ENCODE measurements at regions not wholly inside any gene's neighbourhood (a gene's known extent, or its start where the extent isn't known, plus 50 kb on each side); places are given as distances from the start of the nearest gene placed in this dataset.

- no peak for DNase-seq
- H3K9me3 Mint-ChIP-seq: peaks cover 5% of the 10 kb centered on the region
- no peak overlapping the region for H3K4me3 Mint-ChIP-seq
- H3K27me3 Mint-ChIP-seq: peaks cover 35% of the 10 kb centered on the region
- no peak overlapping the region for H3K27ac Mint-ChIP-seq
- H3K36me3 Mint-ChIP-seq (ENCODE audit: low read depth): no peaks in the 10 kb centered on the region
- H3K4me1 Mint-ChIP-seq (ENCODE audit: low read depth): no peaks in the 10 kb centered on the region
Measured at GRCh38 chr22:27669798-27670599, 131.6 kb downstream of the MN1 start.

DNA sequence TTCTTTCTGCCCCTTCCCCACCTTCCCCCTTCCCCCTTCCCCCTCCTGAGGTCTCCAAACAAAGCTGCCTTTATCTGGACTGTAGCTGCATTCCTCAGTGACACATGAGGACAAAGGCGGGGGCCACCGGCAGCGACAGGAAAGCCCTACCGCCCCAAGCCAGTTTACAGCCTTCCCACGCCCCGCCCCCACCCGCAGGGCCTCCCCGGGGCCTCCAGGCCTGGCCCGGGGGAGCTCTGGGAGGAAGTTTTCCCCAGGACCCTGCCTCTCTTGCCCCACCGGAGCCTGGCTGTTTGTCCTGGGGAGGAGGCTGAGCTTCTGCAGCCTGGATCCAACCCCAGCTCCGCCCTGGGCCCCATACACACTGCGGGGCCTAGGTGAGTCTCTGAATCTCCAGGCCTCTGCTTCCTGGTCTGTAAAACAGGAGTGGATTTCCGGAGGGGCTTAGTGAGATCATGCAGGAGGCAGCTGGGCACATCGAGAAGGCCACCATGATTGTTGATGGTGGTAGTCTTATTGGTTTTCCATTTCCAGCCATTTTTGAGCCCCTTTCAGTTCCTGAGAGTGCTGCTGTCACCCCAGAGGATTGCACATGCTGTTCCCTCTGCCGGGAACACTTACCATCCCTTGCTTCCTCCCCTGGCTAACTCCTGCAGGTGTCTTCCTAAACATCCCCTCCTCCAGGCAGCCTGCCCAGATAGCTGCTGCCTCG, 130.7 kb downstream of the MN1 start:
- DNase-seq: no peak
- Mint-ChIP-seq H3K4me3 (no peak overlapping the region), H3K36me3 (ENCODE audit: low read depth) (no peaks in the 10 kb centered on the region), H3K27ac (no peak overlapping the region), H3K9me3 (peaks cover 5% of the 10 kb centered on the region), H3K27me3 (peaks cover 43% of the 10 kb centered on the region), H3K4me1 (ENCODE audit: low read depth) (no peaks in the 10 kb centered on the region)

DNA sequence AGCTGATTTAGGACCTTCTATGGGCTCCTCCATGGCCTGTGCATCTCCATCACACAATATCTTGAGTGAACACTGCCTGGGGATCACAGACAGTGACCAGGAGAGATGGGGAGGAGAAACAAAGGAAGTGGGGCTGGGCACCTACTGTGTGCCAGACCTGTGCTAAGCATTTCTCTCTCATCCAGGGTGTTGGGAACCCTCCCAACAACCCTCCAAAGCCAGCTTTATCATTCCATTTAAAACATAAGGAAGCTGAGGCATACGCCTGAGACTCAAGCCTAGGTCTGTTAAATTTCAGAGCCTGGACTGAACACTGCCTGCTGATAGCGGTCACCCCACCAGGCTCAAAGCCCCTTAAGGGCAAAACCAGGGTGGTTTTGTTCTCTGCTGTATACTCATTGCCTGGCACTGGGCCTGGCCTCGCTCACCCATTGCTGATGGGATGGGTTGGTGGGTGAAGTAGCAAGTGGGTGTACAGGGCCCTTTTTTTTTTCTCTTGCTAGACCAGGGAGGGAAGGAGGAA, 130.1 kb downstream of the MN1 start:
- DNase-seq: no peak
- Mint-ChIP-seq H3K9me3 (peaks cover 2% of the 10 kb centered on the region), H3K36me3 (ENCODE audit: low read depth) (no peaks in the 10 kb centered on the region), H3K27me3 (peaks cover 45% of the 10 kb centered on the region), H3K27ac (no peak overlapping the region), H3K4me1 (ENCODE audit: low read depth) (no peaks in the 10 kb centered on the region), H3K4me3 (no peak overlapping the region)

- H3K27me3 Mint-ChIP-seq: peaks cover 48% of the 10 kb centered on the region
- H3K4me1 Mint-ChIP-seq (ENCODE audit: low read depth): no peaks in the 10 kb centered on the region
Measured at GRCh38 chr22:27672721-27673418, 128.7 kb downstream of the MN1 start.

DNA sequence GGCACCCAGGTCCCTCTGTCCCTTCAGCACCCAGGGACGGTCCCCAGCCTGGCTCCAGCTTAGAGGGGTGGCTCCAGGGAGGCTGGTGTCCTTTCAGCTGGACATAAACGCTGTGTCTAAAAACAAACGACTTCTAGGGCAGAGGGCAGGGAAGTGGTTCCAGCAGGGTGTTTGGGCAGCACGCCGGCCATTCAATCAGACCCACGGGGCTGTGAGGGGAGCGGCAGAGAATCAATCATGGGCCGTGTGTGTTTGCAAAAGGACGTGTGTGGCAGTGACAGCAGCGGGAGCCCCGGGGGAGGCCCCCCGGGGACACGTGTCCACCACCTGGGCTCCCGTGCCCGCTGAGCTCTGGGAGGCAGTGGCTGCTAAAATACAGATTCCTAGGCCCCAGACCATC, 127.7 kb downstream of the MN1 start:
- H3K9me3 Mint-ChIP-seq: no peaks in the 10 kb centered on the region
- H3K27me3 Mint-ChIP-seq: peaks cover 41% of the 10 kb centered on the region
- H3K4me1 Mint-ChIP-seq (ENCODE audit: low read depth): no peaks in the 10 kb centered on the region
- no peaks in the 10 kb centered on the region for H3K36me3 Mint-ChIP-seq (ENCODE audit: low read depth)
- DNase-seq: no peak
- H3K27ac Mint-ChIP-seq: no peak overlapping the region
- H3K4me3 Mint-ChIP-seq: no peak overlapping the region

More at GRCh38 chr22:27672721-27673418, 128.7 kb downstream of the MN1 start:
- Mint-ChIP-seq H3K36me3 (ENCODE audit: low read depth) (no peaks in the 10 kb centered on the region), H3K9me3 (no peaks in the 10 kb centered on the region), H3K4me3 (no peak overlapping the region), H3K27ac (no peak overlapping the region)
- DNase-seq: no peak

DNA sequence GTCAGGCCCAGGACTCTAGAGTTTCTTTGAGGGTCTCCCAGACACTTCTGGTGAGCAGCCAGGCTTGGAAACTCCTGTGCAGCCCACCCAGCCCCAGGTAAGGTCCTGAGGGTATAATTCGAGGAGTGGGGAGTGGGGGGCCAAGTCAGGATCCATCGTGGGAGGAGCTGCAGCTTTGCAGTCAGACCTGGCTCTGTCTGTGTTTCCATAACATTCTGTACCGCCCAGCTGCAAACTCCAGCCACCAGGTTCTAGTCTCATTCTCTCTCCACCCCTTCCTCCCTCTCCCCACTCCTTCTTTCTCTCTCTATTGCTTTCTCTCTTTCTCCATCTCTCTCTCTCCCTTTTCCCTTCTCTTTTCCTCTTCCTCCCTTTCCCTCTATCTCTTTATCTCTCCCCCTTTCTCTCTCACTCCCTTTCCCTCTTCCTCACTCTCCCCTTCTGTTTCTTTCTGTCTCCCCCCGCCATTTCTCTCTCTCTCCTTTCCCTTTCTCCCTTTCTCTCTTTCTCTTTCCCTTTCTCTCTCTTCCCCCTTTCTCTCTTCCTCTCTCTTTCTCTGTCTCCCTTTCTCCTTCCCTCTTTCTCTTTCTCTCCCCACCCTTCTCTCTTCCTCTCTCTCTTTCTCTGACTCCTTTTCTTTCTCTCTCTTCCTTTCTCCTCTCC, 127.2 kb downstream of the MN1 start:
- no peaks in the 10 kb centered on the region for H3K4me1 Mint-ChIP-seq (ENCODE audit: low read depth)
- peaks cover 35% of the 10 kb centered on the region for H3K27me3 Mint-ChIP-seq
- DNase-seq: no peak
- no peaks in the 10 kb centered on the region for H3K9me3 Mint-ChIP-seq
- no peak overlapping the region for H3K4me3 Mint-ChIP-seq
- no peak overlapping the region for H3K27ac Mint-ChIP-seq
- H3K36me3 Mint-ChIP-seq (ENCODE audit: low read depth): no peaks in the 10 kb centered on the region

GRCh38 chr22:27676545-27677213, 124.9 kb downstream of the MN1 start:
- no peaks in the 10 kb centered on the region for H3K4me1 Mint-ChIP-seq (ENCODE audit: low read depth)
- H3K9me3 Mint-ChIP-seq: no peaks in the 10 kb centered on the region
- H3K27me3 Mint-ChIP-seq: peaks cover 19% of the 10 kb centered on the region
- no peak for DNase-seq
- H3K4me3 Mint-ChIP-seq: no peak overlapping the region
- H3K36me3 Mint-ChIP-seq (ENCODE audit: low read depth): no peaks in the 10 kb centered on the region
- no peak overlapping the region for H3K27ac Mint-ChIP-seq

- no peaks in the 10 kb centered on the region for H3K9me3 Mint-ChIP-seq
- no peaks in the 10 kb centered on the region for H3K4me1 Mint-ChIP-seq (ENCODE audit: low read depth)
- peaks cover 19% of the 10 kb centered on the region for H3K27me3 Mint-ChIP-seq
- no peak overlapping the region for H3K4me3 Mint-ChIP-seq
- DNase-seq: no peak
- no peaks in the 10 kb centered on the region for H3K36me3 Mint-ChIP-seq (ENCODE audit: low read depth)
- H3K27ac Mint-ChIP-seq: no peak overlapping the region
Measured at GRCh38 chr22:27677905-27678458, 123.6 kb downstream of the MN1 start.

GRCh38 chr22:27679176-27679575, 122.4 kb downstream of the MN1 start:
- H3K27ac Mint-ChIP-seq: no peak overlapping the region
- DNase-seq: no peak
- H3K4me3 Mint-ChIP-seq: no peak overlapping the region
- H3K27me3 Mint-ChIP-seq: peaks cover 19% of the 10 kb centered on the region
- no peaks in the 10 kb centered on the region for H3K4me1 Mint-ChIP-seq (ENCODE audit: low read depth)
- H3K9me3 Mint-ChIP-seq: no peaks in the 10 kb centered on the region
- H3K36me3 Mint-ChIP-seq (ENCODE audit: low read depth): no peaks in the 10 kb centered on the region

- Mint-ChIP-seq H3K4me1 (ENCODE audit: low read depth) (no peaks in the 10 kb centered on the region), H3K36me3 (ENCODE audit: low read depth) (no peaks in the 10 kb centered on the region), H3K27ac (no peak overlapping the region), H3K9me3 (no peaks in the 10 kb centered on the region), H3K4me3 (no peak overlapping the region), H3K27me3 (peaks cover 19% of the 10 kb centered on the region)
- DNase-seq: no peak
Measured at GRCh38 chr22:27679693-27680488, 121.7 kb downstream of the MN1 start.

DNA sequence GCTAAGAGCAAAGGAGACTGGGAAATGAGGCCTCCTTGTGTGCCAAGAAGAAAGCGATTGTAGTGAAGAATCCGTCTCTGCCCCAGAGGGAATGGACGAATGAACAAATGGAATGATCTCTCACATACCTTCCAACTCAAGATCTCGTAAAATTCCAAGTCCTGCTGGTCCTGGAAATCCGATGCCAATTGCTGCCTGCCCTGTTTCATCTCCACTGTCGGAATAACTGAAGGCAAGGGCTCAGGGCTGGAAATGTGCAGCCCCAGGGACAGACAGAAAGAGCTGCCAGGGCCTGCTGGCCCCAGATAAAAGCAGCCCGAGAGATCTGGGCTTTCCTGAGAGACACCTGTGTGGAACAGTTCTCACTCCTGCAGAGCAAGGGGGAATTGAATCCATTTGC, 120.9 kb downstream of the MN1 start:
- Mint-ChIP-seq H3K27ac (no peak overlapping the region), H3K4me3 (no peak overlapping the region), H3K36me3 (ENCODE audit: low read depth) (no peaks in the 10 kb centered on the region), H3K9me3 (no peaks in the 10 kb centered on the region), H3K27me3 (peaks cover 13% of the 10 kb centered on the region), H3K4me1 (ENCODE audit: low read depth) (no peaks in the 10 kb centered on the region)
- DNase-seq: no peak

- no peak for DNase-seq
- Mint-ChIP-seq H3K9me3 (no peaks in the 10 kb centered on the region), H3K27me3 (peaks cover 9% of the 10 kb centered on the region), H3K27ac (no peak overlapping the region), H3K36me3 (ENCODE audit: low read depth) (no peaks in the 10 kb centered on the region), H3K4me3 (no peak overlapping the region), H3K4me1 (ENCODE audit: low read depth) (no peaks in the 10 kb centered on the region)
Measured at GRCh38 chr22:27681037-27681436, 120.5 kb downstream of the MN1 start.

DNA sequence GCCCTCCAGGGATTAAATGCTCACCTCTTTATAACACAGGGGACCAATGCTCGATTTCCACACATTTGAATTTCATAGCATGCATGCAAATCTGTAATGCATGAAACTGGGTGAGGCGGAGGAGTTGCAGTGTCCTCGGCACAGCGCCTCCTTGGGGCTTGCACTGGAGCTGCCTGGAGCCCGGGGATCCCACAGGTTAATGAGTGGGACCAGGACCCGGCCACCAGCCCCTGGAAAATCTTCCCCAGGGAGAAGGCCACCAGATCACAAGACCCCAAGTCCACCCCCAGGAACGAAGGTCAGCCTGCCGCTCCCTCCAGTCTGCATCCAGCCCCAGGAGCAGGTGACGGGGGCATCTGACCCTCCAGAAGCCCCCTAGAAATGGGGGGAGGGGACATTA, 119.1 kb downstream of the MN1 start:
- no peak for DNase-seq
- Mint-ChIP-seq H3K36me3 (ENCODE audit: low read depth) (no peaks in the 10 kb centered on the region), H3K27ac (no peak overlapping the region), H3K9me3 (no peaks in the 10 kb centered on the region), H3K27me3 (peaks cover 7% of the 10 kb centered on the region), H3K4me1 (ENCODE audit: low read depth) (no peaks in the 10 kb centered on the region), H3K4me3 (no peak overlapping the region)
